IMR-90 (cell line): ENCODE measurements at regions not wholly inside any gene's neighbourhood (a gene's known extent, or its start where the extent isn't known, plus 50 kb on each side); places are given as distances from the start of the nearest gene placed in this dataset.

Experiments
- ATAC-seq: fragments of 200-7000 bp; cut with Tn5 transposase; 2 replicates; pipeline ENCODE4 v1.9.1; 2020; ENCODE audit warnings: low read depth, mild to moderate bottlenecking, moderate library complexity
- BruUV-seq: library from RNA; stranded (reverse); fragments of 400-500 nt; replicated peaks from 2 replicates; lab custom pipeline; 2021; lab: Mats Ljungman, UMichigan
- CTCF ChIA-PET: fragments of 300-600 bp; formaldehyde crosslinking; extraction: SDS; loops from one replicate; lab custom pipeline; 2021; ENCODE audit warnings: antibody characterized with exemption; lab: Yijun Ruan, JAX
- POLR2A ChIA-PET: fragments of 300-600 bp; sonication (Branson Sonifier 250); formaldehyde crosslinking; loops from one replicate; lab custom pipeline; 2022; ENCODE audit warnings: antibody characterized with exemption; ENCODE audit not compliant: unreplicated experiment; lab: Charles Lee
- DNase-seq: peaks from one replicate; pipeline ENCODE4 v3.0.0; 2013
- H2AFZ ChIP-seq: replicated peaks from 2 replicates; pipeline ENCODE3; 2013; ENCODE audit warnings: low read length, mild to moderate bottlenecking; ENCODE audit not compliant: poor library complexity
- H2AK5ac ChIP-seq: 2 replicates; pipeline ENCODE4 v1.6.1; 2013; ENCODE audit warnings: low read depth, low read length, inconsistent platforms
- H2AK9ac ChIP-seq: replicated peaks from 2 replicates; pipeline ENCODE3; 2013; ENCODE audit warnings: mild to moderate bottlenecking, low read depth, low read length, moderate library complexity; ENCODE audit not compliant: poor library complexity
- H2BK120ac ChIP-seq: 2 replicates; pipeline ENCODE4 v1.6.1; 2013; ENCODE audit warnings: low read depth, low read length, inconsistent platforms
- H2BK15ac ChIP-seq: 3 replicates; pipeline ENCODE4 v1.6.1; 2013; ENCODE audit warnings: low read depth, low read length, inconsistent platforms
- H2BK20ac ChIP-seq: 2 replicates; pipeline ENCODE4 v1.6.1; 2013; ENCODE audit warnings: low read depth, mild to moderate bottlenecking, inconsistent platforms, low read length, moderate library complexity
- H2BK5ac ChIP-seq: 2 replicates; pipeline ENCODE4 v1.6.1; 2013; ENCODE audit warnings: mild to moderate bottlenecking, low read depth, low read length, inconsistent platforms; ENCODE audit not compliant: poor library complexity, severe bottlenecking
- H3K14ac ChIP-seq: replicated peaks from 2 replicates; pipeline ENCODE4 v1.6.1; 2013; ENCODE audit warnings: low read depth, low read length, inconsistent platforms
- H3K18ac ChIP-seq: 2 replicates; pipeline ENCODE4 v1.6.1; 2013; ENCODE audit warnings: low read depth, low read length, control low read depth
- H3K23ac ChIP-seq: 2 replicates; pipeline ENCODE4 v1.6.1; 2013; ENCODE audit warnings: low read depth, low read length, inconsistent platforms
- H3K27ac ChIP-seq: 2 replicates; pipeline ENCODE4 v1.5.1; 2013; ENCODE audit warnings: mild to moderate bottlenecking, control low read depth, low read length; ENCODE audit not compliant: insufficient read depth
- H3K27me3 ChIP-seq: 2 replicates; pipeline ENCODE4 v1.6.1; 2013; ENCODE audit warnings: low read length; ENCODE audit not compliant: control insufficient read depth, insufficient read depth
- H3K36me3 ChIP-seq: 2 replicates; pipeline ENCODE4 v1.6.1; 2013; ENCODE audit warnings: low read length, mixed read lengths; ENCODE audit not compliant: control insufficient read depth, insufficient read depth
- H3K4ac ChIP-seq: 2 replicates; pipeline ENCODE4 v1.6.1; 2013; ENCODE audit warnings: low read depth, low read length, inconsistent platforms
- H3K4me1 ChIP-seq: 2 replicates; pipeline ENCODE4 v1.6.1; 2013; ENCODE audit warnings: low read length, mixed read lengths; ENCODE audit not compliant: control insufficient read depth, insufficient read depth
- H3K4me2 ChIP-seq: 2 replicates; pipeline ENCODE4 v1.6.1; 2013; ENCODE audit warnings: low read depth, mild to moderate bottlenecking, control low read depth, low read length, moderate library complexity
- H3K4me3 ChIP-seq: 2 replicates; pipeline ENCODE4 v1.5.1; 2013; ENCODE audit warnings: low read depth, mild to moderate bottlenecking, control low read depth, low read length, moderate library complexity; ENCODE audit not compliant: insufficient read depth
- H3K56ac ChIP-seq: 2 replicates; pipeline ENCODE4 v1.6.1; 2013; ENCODE audit warnings: low read length, inconsistent platforms; ENCODE audit not compliant: insufficient read depth; ENCODE audit errors: extremely low read depth
- H3K79me1 ChIP-seq, 2 experiments: 2 replicates each; pipeline ENCODE4 v1.6.1; 2013; ENCODE audit warnings: low read length in 2 of 2, inconsistent platforms in 1 of 2, low read depth in 1 of 2
- H3K9ac ChIP-seq: 2 replicates; pipeline ENCODE4 v1.6.1; 2013; ENCODE audit warnings: low read depth, low read length, control low read depth
- H3K9me1 ChIP-seq: 2 replicates; pipeline ENCODE4 v1.6.1; 2013; ENCODE audit warnings: low read length, inconsistent platforms; ENCODE audit not compliant: insufficient read depth
- H3K9me3 ChIP-seq: 2 replicates; pipeline ENCODE4 v1.6.1; 2013; ENCODE audit warnings: low read length; ENCODE audit not compliant: control insufficient read depth, insufficient read depth
- H4K20me1 ChIP-seq: 2 replicates; pipeline ENCODE4 v1.6.1; 2013; ENCODE audit warnings: low read length, inconsistent platforms; ENCODE audit not compliant: insufficient read depth
- H4K5ac ChIP-seq: 2 replicates; pipeline ENCODE4 v1.6.1; 2013; ENCODE audit warnings: mild to moderate bottlenecking, low read depth, low read length, control low read depth
- H4K8ac ChIP-seq, 2 experiments: 2 replicates each; pipeline ENCODE4 v1.6.1; 2013; ENCODE audit warnings: low read depth in 2 of 2, low read length in 2 of 2, control low read depth in 1 of 2, inconsistent platforms in 1 of 2
- H4K91ac ChIP-seq: 2 replicates; pipeline ENCODE4 v1.6.1; 2013; ENCODE audit warnings: low read depth, low read length, inconsistent platforms; ENCODE audit not compliant: insufficient read depth
- BHLHE40 ChIP-seq: fragments of 150-350 bp; IDR thresholded peaks from 2 replicates; pipeline ENCODE4 v1.6.1; 2016; ENCODE audit warnings: mild to moderate bottlenecking, low read depth, low read length
- CEBPB ChIP-seq: IDR thresholded peaks from 2 replicates; pipeline ENCODE4 v1.6.1; 2012; ENCODE audit warnings: low read depth, low read length, improper control_type of control experiment
- CHD1 ChIP-seq: IDR thresholded peaks from 2 replicates; pipeline ENCODE4 v1.6.1; 2012; ENCODE audit warnings: low read depth, low read length, improper control_type of control experiment
- CTCF ChIP-seq: conservative IDR thresholded peaks from 2 replicates; pipeline ENCODE4 v1.5.1; 2012; ENCODE audit warnings: mild to moderate bottlenecking, low read depth, low read length, improper control_type of control experiment
- ELK1 ChIP-seq: fragments of 150-350 bp; IDR thresholded peaks from 2 replicates; pipeline ENCODE4 v1.6.1; 2016; ENCODE audit warnings: low read depth, mild to moderate bottlenecking, low read length, moderate library complexity, borderline replicate concordance
- FOS ChIP-seq: fragments of 150-350 bp; IDR thresholded peaks from 2 replicates; pipeline ENCODE4 v1.6.1; 2016; ENCODE audit warnings: low read depth, low read length
- MAFK ChIP-seq: IDR thresholded peaks from 2 replicates; pipeline ENCODE4 v1.6.1; 2012; ENCODE audit warnings: low read depth, low read length, improper control_type of control experiment
- MAZ ChIP-seq: IDR thresholded peaks from 2 replicates; pipeline ENCODE4 v1.6.1; 2012; ENCODE audit warnings: low read depth, mild to moderate bottlenecking, low read length, improper control_type of control experiment, moderate library complexity, borderline replicate concordance
- MXI1 ChIP-seq: IDR thresholded peaks from 2 replicates; pipeline ENCODE4 v1.6.1; 2012; ENCODE audit warnings: low read depth, mild to moderate bottlenecking, low read length, moderate library complexity, borderline replicate concordance
- NFE2L2 ChIP-seq: fragments of 150-350 bp; IDR thresholded peaks from 2 replicates; pipeline ENCODE4 v1.6.1; 2016; ENCODE audit warnings: low read depth, mild to moderate bottlenecking, low read length
- POLR2A ChIP-seq: IDR thresholded peaks from 2 replicates; pipeline ENCODE4 v1.6.1; 2012; ENCODE audit warnings: mild to moderate bottlenecking, low read depth, low read length
- RCOR1 ChIP-seq: IDR thresholded peaks from 2 replicates; pipeline ENCODE4 v1.6.1; 2012; ENCODE audit warnings: mild to moderate bottlenecking, low read length, improper control_type of control experiment; ENCODE audit not compliant: insufficient replicate concordance
- RFX5 ChIP-seq: IDR thresholded peaks from 2 replicates; pipeline ENCODE4 v1.8.0; 2012; ENCODE audit warnings: low read depth, mild to moderate bottlenecking, low read length, moderate library complexity
- SMC3 ChIP-seq: fragments of 150-350 bp; IDR thresholded peaks from 2 replicates; pipeline ENCODE4 v1.6.1; 2016; ENCODE audit warnings: low read depth, mild to moderate bottlenecking, antibody characterized with exemption, low read length, moderate library complexity
- WGBS, 2 experiments: methylation state at CpG; one replicate each; pipeline versions ENCODE4 v1.1.5 to v1.1.7; 2013; ENCODE audit warnings: missing lambda C conversion rate in 2 of 2; ENCODE audit not compliant: insufficient read length in 1 of 2; ENCODE audit errors: extremely low coverage in 2 of 2; 5-methylcytosine and 5-hydroxymethylcytosine counted together
- dilution Hi-C: fragments of 300-500 bp; cut with HindIII; formaldehyde crosslinking; loops from one replicate; pipeline ENCODE4 v1.14.3; 2018; ENCODE audit warnings: low sequenced_read_pairs; ENCODE audit not compliant: unreplicated experiment
- in situ Hi-C: fragments of 300-500 bp; cut with MboI; formaldehyde crosslinking; loops from 3 replicates; pipeline ENCODE4 v1.14.3; 2019; ENCODE audit warnings: low sequenced_read_pairs, inconsistent platforms, mixed read lengths
- intact Hi-C: fragments of 100-400 bp; cut with micrococcal nuclease; formaldehyde crosslinking; loops from 2 replicates; pipeline ENCODE4 v1.10.0; 2022
- TF ChIP-seq, protein P1 (sequence below): fragments of 150-350 bp; IDR thresholded peaks from 2 replicates; pipeline ENCODE4 v1.6.1; 2017; ENCODE audit warnings: mild to moderate bottlenecking, antibody characterized with exemption, low read length, low read depth

- no peak overlapping the region for H2BK20ac ChIP-seq
- no peak overlapping the region for H2AFZ ChIP-seq
- H3K4me3 ChIP-seq, result no peak overlapping the region
- no peak overlapping the region for H3K27ac ChIP-seq
- H3K27me3 ChIP-seq, result peaks cover 2% of the 10 kb centered on the region
- H3K9me3 ChIP-seq, result no peaks in the 10 kb centered on the region
- H2AK5ac ChIP-seq, result no peak overlapping the region
- ChIA-PET CTCF (no interaction called here), POLR2A (no interaction called here)
- WGBS, 2 experiments, result no CpG with 5 or more reads among the region's 7 CpGs
- H2AK9ac ChIP-seq, result no peak overlapping the region
- H3K23ac ChIP-seq, result no peak overlapping the region
- ATAC-seq (no peak), DNase-seq (no peak)
- no peak overlapping the region for H3K14ac ChIP-seq
- no peak overlapping the region for H3K18ac ChIP-seq
- no peaks in the 10 kb centered on the region for H3K79me1 ChIP-seq
- H4K91ac ChIP-seq, result no peak overlapping the region
- H2BK120ac ChIP-seq, result no peak overlapping the region
- no peak overlapping the region for H2BK15ac ChIP-seq
- no peaks in the 10 kb centered on the region for H3K9me1 ChIP-seq
- no peak overlapping the region for H3K4ac ChIP-seq
- no peak overlapping the region for H3K4me2 ChIP-seq
- no peaks in the 10 kb centered on the region for H3K36me3 ChIP-seq
- peaks cover 4% of the 10 kb centered on the region; the same call in 1 of the 2 replicates for H3K4me1 ChIP-seq
- no peak overlapping the region for H3K9ac ChIP-seq
- H4K20me1 ChIP-seq, result no peaks in the 10 kb centered on the region
- in situ Hi-C loops (no loop called here), dilution Hi-C loops (no loop called here), intact Hi-C loops (no loop called here)
- no peak overlapping the region for H3K56ac ChIP-seq
- H2BK5ac ChIP-seq, result no peak overlapping the region
- no peak overlapping the region for H4K5ac ChIP-seq
- BruUV-seq, result no TSS peak
- no peak overlapping the region for H4K8ac ChIP-seq
- no peak for TF ChIP-seq RCOR1
- TF ChIP-seq SMC3, result no peak
- no peak for TF ChIP-seq MAFK
- TF ChIP-seq, protein P1, sequence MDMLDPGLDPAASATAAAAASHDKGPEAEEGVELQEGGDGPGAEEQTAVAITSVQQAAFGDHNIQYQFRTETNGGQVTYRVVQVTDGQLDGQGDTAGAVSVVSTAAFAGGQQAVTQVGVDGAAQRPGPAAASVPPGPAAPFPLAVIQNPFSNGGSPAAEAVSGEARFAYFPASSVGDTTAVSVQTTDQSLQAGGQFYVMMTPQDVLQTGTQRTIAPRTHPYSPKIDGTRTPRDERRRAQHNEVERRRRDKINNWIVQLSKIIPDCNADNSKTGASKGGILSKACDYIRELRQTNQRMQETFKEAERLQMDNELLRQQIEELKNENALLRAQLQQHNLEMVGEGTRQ, result no peak
- no peak for TF ChIP-seq ELK1
- TF ChIP-seq MXI1, result no peak
- TF ChIP-seq CHD1, result no peak
- TF ChIP-seq CTCF, result no peak
- no peak for TF ChIP-seq RFX5
- no peak for TF ChIP-seq CEBPB
- no peak for TF ChIP-seq BHLHE40
- TF ChIP-seq MAZ, result no peak
- no peak for TF ChIP-seq FOS
- no peak for TF ChIP-seq POLR2A
- no peak for TF ChIP-seq NFE2L2
Measured at GRCh38 chr13:76635232-76636230, 250.7 kb downstream of the KCTD12 start.
